D721Med (cell line): ENCODE measurements at regions not wholly inside any gene's neighbourhood (a gene's known extent, or its start where the extent isn't known, plus 50 kb on each side); places are given as distances from the start of the nearest gene placed in this dataset.

Experiments used
- DNase-seq: peaks from one replicate; pipeline ENCODE4 v3.0.0; 2011; ENCODE audit warnings: low spot score; ENCODE audit not compliant: insufficient read length
- FAIRE-seq: peaks from 2 replicates; lab custom pipeline; 2011; peaks lifted over from hg19 to GRCh38; lab: Jason Lieb, UNC
- TF ChIP-seq, protein P1 (sequence below): IDR thresholded peaks from 2 replicates; pipeline ENCODE4 v1.5.1; 2012; ENCODE audit warnings: mild to moderate bottlenecking, control low read depth; ENCODE audit not compliant: insufficient read depth; ENCODE audit errors: missing control alignments

- DNase-seq, result no peak
- FAIRE-seq, result no peak
- TF ChIP-seq, protein P1, sequence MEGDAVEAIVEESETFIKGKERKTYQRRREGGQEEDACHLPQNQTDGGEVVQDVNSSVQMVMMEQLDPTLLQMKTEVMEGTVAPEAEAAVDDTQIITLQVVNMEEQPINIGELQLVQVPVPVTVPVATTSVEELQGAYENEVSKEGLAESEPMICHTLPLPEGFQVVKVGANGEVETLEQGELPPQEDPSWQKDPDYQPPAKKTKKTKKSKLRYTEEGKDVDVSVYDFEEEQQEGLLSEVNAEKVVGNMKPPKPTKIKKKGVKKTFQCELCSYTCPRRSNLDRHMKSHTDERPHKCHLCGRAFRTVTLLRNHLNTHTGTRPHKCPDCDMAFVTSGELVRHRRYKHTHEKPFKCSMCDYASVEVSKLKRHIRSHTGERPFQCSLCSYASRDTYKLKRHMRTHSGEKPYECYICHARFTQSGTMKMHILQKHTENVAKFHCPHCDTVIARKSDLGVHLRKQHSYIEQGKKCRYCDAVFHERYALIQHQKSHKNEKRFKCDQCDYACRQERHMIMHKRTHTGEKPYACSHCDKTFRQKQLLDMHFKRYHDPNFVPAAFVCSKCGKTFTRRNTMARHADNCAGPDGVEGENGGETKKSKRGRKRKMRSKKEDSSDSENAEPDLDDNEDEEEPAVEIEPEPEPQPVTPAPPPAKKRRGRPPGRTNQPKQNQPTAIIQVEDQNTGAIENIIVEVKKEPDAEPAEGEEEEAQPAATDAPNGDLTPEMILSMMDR, result no peak
These were observed 108.4 kb upstream of the RMDN2 start for GRCh38 chr2:37816686-37817085.

- DNase-seq (no peak), FAIRE-seq (no peak)
- TF ChIP-seq, protein P1, result no peak
These were observed 105.9 kb upstream of the RMDN2 start for GRCh38 chr2:37819186-37819585.

DNA sequence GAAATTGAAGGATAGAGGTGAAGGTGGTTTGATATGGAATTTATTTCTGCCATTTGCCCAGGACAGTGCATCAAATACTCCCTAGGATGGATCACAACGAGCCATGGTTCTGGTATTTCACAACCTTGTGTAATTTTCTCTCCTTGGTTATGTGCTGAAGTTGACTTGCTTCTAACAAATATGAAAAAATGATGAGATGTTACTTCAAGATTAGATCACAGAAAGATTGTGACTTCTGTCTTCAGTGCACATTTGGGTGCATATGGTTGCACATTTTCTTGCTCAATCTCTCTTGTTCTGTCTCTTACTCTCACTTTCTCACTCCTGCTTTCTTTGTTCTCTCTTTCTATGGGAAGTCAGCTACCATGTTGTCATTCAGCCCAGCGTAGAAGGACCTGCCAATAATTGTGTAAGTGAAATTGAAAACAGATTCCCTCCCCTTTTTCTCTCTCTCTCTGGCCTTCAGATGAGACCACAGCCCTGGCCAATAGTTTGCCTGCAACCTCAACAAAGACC lies 104.6 kb upstream of the RMDN2 start:
- TF ChIP-seq, protein P1, result no peak
- DNase-seq, result no peak
- no peak for FAIRE-seq

DNA sequence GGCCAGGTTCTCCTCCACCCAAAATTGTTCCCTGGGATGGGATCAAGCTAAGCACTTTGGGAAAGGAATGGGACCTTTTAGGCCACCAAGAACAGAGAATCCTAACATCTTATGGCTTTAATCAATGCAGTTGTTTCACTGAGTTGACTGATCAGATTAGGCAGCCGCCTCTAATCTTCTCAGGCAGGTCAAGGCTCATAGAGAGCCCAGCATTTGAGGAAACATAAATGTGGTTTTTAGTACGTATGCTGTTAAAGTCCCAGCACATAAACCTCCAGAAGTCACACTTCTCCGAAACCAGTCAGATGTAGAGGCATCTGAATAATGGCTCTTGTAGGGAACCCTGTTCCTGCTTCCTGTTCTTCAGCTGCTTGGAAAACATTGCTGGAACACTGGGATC lies 99.5 kb upstream of the RMDN2 start:
- TF ChIP-seq, protein P1, result no peak
- no peak for DNase-seq
- FAIRE-seq, result no peak

DNA sequence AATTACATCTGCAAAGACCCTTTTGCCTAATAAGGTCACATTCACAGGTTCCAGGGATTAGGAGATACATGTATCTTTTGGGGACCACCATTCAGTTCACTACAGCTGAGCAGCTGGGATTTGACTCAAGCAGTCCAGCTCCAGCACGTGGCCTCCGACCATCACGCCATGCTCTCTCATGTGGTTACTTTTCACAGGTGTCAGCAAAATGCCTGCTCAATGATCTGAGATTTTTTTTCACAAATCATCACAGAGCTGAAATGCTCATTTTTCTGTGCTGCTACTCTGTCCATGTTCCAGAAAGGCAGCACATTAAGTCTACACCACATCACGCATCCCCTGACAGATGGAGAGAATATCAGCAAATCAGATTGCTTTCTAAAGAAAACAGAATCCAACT lies 98.5 kb upstream of the RMDN2 start:
- no peak for DNase-seq
- FAIRE-seq, result no peak

GRCh38 chr2:37827455-37827854 lies 97.6 kb upstream of the RMDN2 start:
- DNase-seq, result no peak
- no peak for FAIRE-seq
- TF ChIP-seq, protein P1, result no peak

More for the DNA sequence above, 98.5 kb upstream of the RMDN2 start:
- TF ChIP-seq, protein P1, result no peak

DNA sequence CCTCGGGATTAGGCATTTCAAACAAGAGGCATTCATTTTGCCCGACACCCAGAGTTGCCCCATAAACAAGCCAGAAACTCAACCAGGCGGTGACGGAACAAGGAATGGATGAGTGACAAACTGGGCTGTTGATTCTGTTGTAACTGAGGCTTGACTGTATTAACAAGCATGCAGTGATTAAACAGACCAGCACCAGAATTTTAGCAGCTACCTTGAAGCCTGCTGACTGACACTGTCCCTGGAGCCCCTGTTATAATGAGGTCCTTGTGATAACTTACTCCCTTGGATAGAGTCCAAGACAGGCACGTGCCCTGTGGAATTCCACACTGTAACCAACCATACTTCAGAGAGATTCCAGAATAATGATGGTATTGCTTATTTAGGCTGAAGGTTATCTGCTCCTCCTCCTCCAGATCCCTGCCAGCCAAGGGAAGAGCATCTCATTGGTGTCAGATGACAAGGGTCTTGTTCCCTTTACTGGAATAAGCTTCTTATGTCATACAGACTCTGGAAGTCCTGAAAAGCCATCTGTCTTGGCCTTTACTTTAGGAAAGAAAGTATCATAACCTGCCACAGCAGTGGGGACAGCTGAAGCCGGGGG lies 97.1 kb upstream of the RMDN2 start:
- DNase-seq (no peak), FAIRE-seq (no peak)
- TF ChIP-seq, protein P1, result no peak
